Muscle of arm (tissue), 1 donor: ENCODE measurements at regions not wholly inside any gene's neighbourhood (a gene's known extent, or its start where the extent isn't known, plus 50 kb on each side); places are given as distances from the start of the nearest gene placed in this dataset.
A peak's percentile ranks its signal among the peaks of the same experiment; 100 is the strongest.
"Not testable (repeated sequence)": the region's sequence is repeated elsewhere in the genome, so short reads cannot be mapped to it uniquely, and the experiment has no call there.

Experiments used
- DNase-seq: peaks from one replicate; pipeline ENCODE4 v3.0.0-alpha.2; 2013

- no peak for DNase-seq
Observed at GRCh38 chr5:152527358-152528052, 122.4 kb upstream of the NMUR2 start.

- DNase-seq: no peak
Observed at GRCh38 chr5:152529440-152529839, 124.4 kb upstream of the NMUR2 start.

GRCh38 chr5:152532714-152533113 lies 127.6 kb upstream of the NMUR2 start:
- DNase-seq: peak; percentile 59

GRCh38 chr5:152534641-152535040 lies 129.6 kb upstream of the NMUR2 start:
- DNase-seq: no peak

GRCh38 chr5:152542741-152543140 lies 137.7 kb upstream of the NMUR2 start:
- peak; percentile 13 for DNase-seq

GRCh38 chr5:152546493-152546892 lies 141.4 kb upstream of the NMUR2 start:
- DNase-seq: no peak

GRCh38 chr5:152547202-152547601 lies 142.1 kb upstream of the NMUR2 start:
- DNase-seq: no peak

- DNase-seq: no peak
Observed at GRCh38 chr5:152549709-152550108, 144.6 kb upstream of the NMUR2 start.

GRCh38 chr5:152551061-152551460 lies 146.0 kb upstream of the NMUR2 start:
- DNase-seq: no peak

- no peak for DNase-seq
Observed at GRCh38 chr5:152556784-152557183, 151.7 kb upstream of the NMUR2 start.

- peak; percentile 56 for DNase-seq
Observed at GRCh38 chr5:152560512-152561137, 155.5 kb upstream of the NMUR2 start.

GRCh38 chr5:152568016-152568415 lies 162.9 kb upstream of the NMUR2 start:
- DNase-seq: peak; percentile 12

GRCh38 chr5:152572812-152573211 lies 167.7 kb upstream of the NMUR2 start:
- no peak for DNase-seq

GRCh38 chr5:152584103-152584502 lies 179.0 kb upstream of the NMUR2 start:
- no peak for DNase-seq

GRCh38 chr5:152592416-152592815 lies 187.3 kb upstream of the NMUR2 start:
- DNase-seq: no peak

GRCh38 chr5:152593388-152593787 lies 188.3 kb upstream of the NMUR2 start:
- no peak for DNase-seq

GRCh38 chr5:152595405-152595804 lies 190.3 kb upstream of the NMUR2 start:
- DNase-seq: no peak

- DNase-seq: no peak
Observed at GRCh38 chr5:152599096-152599495, 194.0 kb upstream of the NMUR2 start.

GRCh38 chr5:152601806-152602732 lies 197.0 kb upstream of the NMUR2 start:
- DNase-seq: no peak

GRCh38 chr5:152606050-152606449 lies 201.0 kb upstream of the NMUR2 start:
- DNase-seq: not testable (repeated sequence)

GRCh38 chr5:152606776-152607364 lies 201.8 kb upstream of the NMUR2 start:
- no peak for DNase-seq
